HCT116 (cell line): ENCODE measurements at regions not wholly inside any gene's neighbourhood (a gene's known extent, or its start where the extent isn't known, plus 50 kb on each side); places are given as distances from the start of the nearest gene placed in this dataset.

Experiments used
- ATF3 ChIP-seq: IDR thresholded peaks from 2 replicates; pipeline ENCODE4 v1.6.1; 2012
- CBX3 ChIP-seq: IDR thresholded peaks from 2 replicates; pipeline ENCODE4 v1.6.1; 2012; ENCODE audit warnings: low read depth
- CEBPB ChIP-seq: IDR thresholded peaks from 2 replicates; pipeline ENCODE4 v1.6.1; 2012; ENCODE audit warnings: low read depth
- CTCF ChIP-seq, 3 experiments: fragments of 200-600 bp in 1 of 3; sonication (generic) in 1 of 3; IDR thresholded peaks in 2 of 3; conservative IDR thresholded peaks in 1 of 3; 2 replicates each; pipeline ENCODE4 v1.5.1; 2012 to 2017; ENCODE audit warnings: low read depth in 2 of 3, low read length in 2 of 3, antibody characterized with exemption in 1 of 3, borderline replicate concordance in 1 of 3, control low read depth in 1 of 3, mild to moderate bottlenecking in 1 of 3, mixed read lengths in 1 of 3, mixed run types in 1 of 3, moderate library complexity in 1 of 3; ENCODE audit not compliant: insufficient read depth in 1 of 3
- EZH2 ChIP-seq: fragments of 200-600 bp; sonication (generic); IDR thresholded peaks from 2 replicates; pipeline ENCODE4 v1.6.1; 2017; ENCODE audit warnings: antibody characterized with exemption, mixed run types
- MAX ChIP-seq: IDR thresholded peaks from 2 replicates; pipeline ENCODE4 v1.6.1; 2012
- POLR2A ChIP-seq: IDR thresholded peaks from 2 replicates; pipeline ENCODE4 v1.7.0; 2011; ENCODE audit warnings: borderline replicate concordance; ENCODE audit not compliant: insufficient read depth, insufficient read length; ENCODE audit errors: extremely low read depth
- POLR2AphosphoS5 ChIP-seq: IDR thresholded peaks from 2 replicates; pipeline ENCODE4 v1.6.1; 2011; ENCODE audit warnings: mild to moderate bottlenecking, low read depth, low read length, moderate library complexity
- REST ChIP-seq: IDR thresholded peaks from 2 replicates; pipeline ENCODE4 v1.6.1; 2012; ENCODE audit warnings: low read depth
- SIN3A ChIP-seq: IDR thresholded peaks from 2 replicates; pipeline ENCODE4 v1.6.1; 2012; ENCODE audit warnings: low read depth
- TCF7L2 ChIP-seq: IDR thresholded peaks from 2 replicates; pipeline ENCODE4 v1.7.0; 2011; ENCODE audit warnings: borderline replicate concordance, inconsistent platforms; ENCODE audit not compliant: insufficient read depth, insufficient read length; ENCODE audit errors: extremely low read depth
- ZBTB33 ChIP-seq: IDR thresholded peaks from 2 replicates; pipeline ENCODE4 v1.6.1; 2011; ENCODE audit warnings: mild to moderate bottlenecking, low read length, moderate library complexity; ENCODE audit not compliant: insufficient replicate concordance; ENCODE audit errors: extremely low read depth
- ZFX ChIP-seq: fragments of 450-650 bp; IDR thresholded peaks from 2 replicates; pipeline ENCODE4 v1.6.1; 2017
- ZNF274 ChIP-seq: fragments of 200-500 bp; sonication (Bioruptor generic); IDR thresholded peaks from 2 replicates; pipeline ENCODE4 v1.6.1; 2014; ENCODE audit warnings: mild to moderate bottlenecking, low read depth, low read length, inconsistent platforms

- TF ChIP-seq SIN3A (no peak), CTCF (IDR thresholded peaks at IDR 0.05 in 2 of 3, conservative IDR thresholded peaks at IDR 0.05 in 1 of 3; ENCODE audit: borderline replicate concordance in 1 of 3, insufficient read depth in 1 of 3, low read depth in 2 of 3, low read length in 2 of 3) (no peak), ATF3 (no peak), POLR2A (no peak), EZH2 (no peak), ZFX (no peak), TCF7L2 (no peak), CEBPB (no peak), ZBTB33 (no peak), POLR2AphosphoS5 (no peak), REST (no peak), CBX3 (no peak), MAX (no peak), ZNF274 (no peak)
Measured at GRCh38 chr9:80522465-80522864, 950.7 kb downstream of the TLE4 start.
